ENCODE measurements at regions not wholly inside any gene's neighbourhood (a gene's known extent, or its start where the extent isn't known, plus 50 kb on each side); places are given as distances from the start of the nearest gene placed in this dataset.

DNA sequence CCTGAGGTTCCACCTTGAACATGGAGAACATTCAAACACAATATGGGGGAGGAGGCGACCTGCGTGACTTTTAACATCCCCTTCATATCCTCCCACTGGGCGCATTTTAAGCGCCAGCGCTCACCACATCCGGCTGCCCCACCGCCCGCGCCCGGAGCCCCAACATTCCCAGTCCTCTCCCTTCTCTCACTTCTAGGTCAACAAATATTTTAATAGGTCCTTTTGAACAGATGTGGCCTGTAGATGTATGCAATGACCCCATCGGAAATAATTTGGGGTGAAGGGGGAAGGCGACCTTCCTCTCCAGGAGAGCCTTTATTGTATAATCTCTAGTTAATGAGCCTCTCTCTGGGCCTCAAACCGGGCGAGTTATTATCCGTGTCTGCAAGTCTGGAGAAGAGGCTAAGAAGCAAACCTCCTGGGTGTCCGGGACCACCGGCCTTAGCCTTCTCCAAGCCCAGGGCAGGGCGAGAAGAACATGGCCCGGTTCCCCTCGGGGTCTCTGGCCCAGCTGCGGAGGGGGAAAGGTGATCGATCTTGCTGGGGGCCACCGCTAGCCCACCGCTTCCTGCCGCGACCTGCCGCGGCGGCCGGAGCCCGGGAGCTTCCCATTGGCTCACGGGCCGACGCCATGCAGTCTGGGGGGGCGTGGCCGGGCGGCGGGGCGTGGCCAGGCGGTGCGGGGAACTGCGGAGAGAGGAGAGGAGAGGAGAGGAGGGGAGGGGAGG lies 83.2 kb upstream of the HMGA2 start:
- 11% methylated on average over 42 of the region's 42 CpGs for WGBS
- TF ChIP-seq HNF4A (conservative IDR thresholded peaks at IDR 0.05) (no peak), JUND (IDR thresholded peaks at IDR 0.05) (no peak), NR2F2 (IDR thresholded peaks at IDR 0.05) (no peak), CTCF (IDR thresholded peaks at IDR 0.05; ENCODE audit: low read depth, low read length, missing input control) (no peak)
- no peak overlapping the region for H3K9ac ChIP-seq (ENCODE audit: low read depth in 1 of 2, low read length in 2 of 2)
- peaks cover 0 to 9% (median 6%) of the 10 kb centered on the region in 4 donors for H3K4me1 ChIP-seq (ENCODE audit: control insufficient read depth in 4 of 4, insufficient read depth in 4 of 4, low read length in 3 of 4)
- peak; percentile 85 for DNase-seq (ENCODE audit: low spot score)
- peak overlapping the region in 1 of 3 donors; percentile 57 for H3K4me3 ChIP-seq (ENCODE audit: low read depth in 1 of 3, low read length in 3 of 3)
- no peak overlapping the region for H3K27ac ChIP-seq (ENCODE audit: low read depth in 1 of 2, low read length in 2 of 2)
- no peaks in the 10 kb centered on the region for H3K9me3 ChIP-seq (ENCODE audit: control insufficient read depth in 4 of 4, low read length in 3 of 4)
- peaks cover 0 to 7% (median 3%) of the 10 kb centered on the region in 4 donors for H3K27me3 ChIP-seq (ENCODE audit: control insufficient read depth in 4 of 4, insufficient read depth in 4 of 4, low read length in 3 of 4)
- no peaks in the 10 kb centered on the region for H3K36me3 ChIP-seq (ENCODE audit: control insufficient read depth in 4 of 4, insufficient read depth in 3 of 4, low read depth in 1 of 4, low read length in 3 of 4)

DNA sequence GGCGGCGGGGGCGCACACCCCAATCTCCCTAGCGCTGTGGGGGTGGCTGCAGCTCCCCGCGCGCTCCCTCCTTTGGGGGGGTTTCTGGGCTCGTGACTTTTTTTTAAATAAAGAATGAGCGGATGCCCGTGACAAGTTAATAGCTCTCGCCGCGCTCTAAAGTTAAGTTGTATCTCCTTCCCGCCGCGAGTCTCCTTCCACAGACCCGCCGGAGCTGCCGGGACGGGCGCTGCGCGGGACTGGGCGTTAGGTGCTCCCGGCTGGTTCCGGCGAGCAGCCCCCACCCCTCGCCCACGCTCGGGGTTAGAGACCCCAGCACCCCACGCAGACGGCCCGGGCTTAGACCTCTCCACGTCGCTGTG lies 82.6 kb upstream of the HMGA2 start:
- Histone ChIP-seq H3K27ac (ENCODE audit: low read depth in 1 of 2, low read length in 2 of 2) (no peak overlapping the region), H3K4me1 (ENCODE audit: control insufficient read depth in 4 of 4, insufficient read depth in 4 of 4, low read length in 3 of 4) (peaks cover 0 to 9% (median 6%) of the 10 kb centered on the region in 4 donors), H3K9me3 (ENCODE audit: control insufficient read depth in 4 of 4, low read length in 3 of 4) (no peaks in the 10 kb centered on the region), H3K36me3 (ENCODE audit: control insufficient read depth in 4 of 4, insufficient read depth in 3 of 4, low read depth in 1 of 4, low read length in 3 of 4) (no peaks in the 10 kb centered on the region), H3K27me3 (ENCODE audit: control insufficient read depth in 4 of 4, insufficient read depth in 4 of 4, low read length in 3 of 4) (peaks cover 0 to 7% (median 3%) of the 10 kb centered on the region in 4 donors), H3K4me3 (ENCODE audit: low read depth in 1 of 3, low read length in 3 of 3) (peak overlapping the region in 2 of 3 donors; percentile 6 to 57), H3K9ac (ENCODE audit: low read depth in 1 of 2, low read length in 2 of 2) (no peak overlapping the region)
- TF ChIP-seq RAD21 (IDR thresholded peaks at IDR 0.05) (no peak), CTCF (IDR thresholded peaks at IDR 0.05; ENCODE audit: low read depth, low read length, missing input control) (no peak), REST (IDR thresholded peaks at IDR 0.05) (no peak), SP1 (IDR thresholded peaks at IDR 0.05) (no peak), NR2F2 (IDR thresholded peaks at IDR 0.05) (no peak), ATF3 (IDR thresholded peaks at IDR 0.05) (no peak), YY1 (IDR thresholded peaks at IDR 0.05) (no peak), FOXA2 (IDR thresholded peaks at IDR 0.05) (no peak), JUND (IDR thresholded peaks at IDR 0.05) (no peak), HNF4A (conservative IDR thresholded peaks at IDR 0.05) (no peak), TAF1 (conservative IDR thresholded peaks at IDR 0.05) (no peak)
- TF ChIP-seq, protein P1, sequence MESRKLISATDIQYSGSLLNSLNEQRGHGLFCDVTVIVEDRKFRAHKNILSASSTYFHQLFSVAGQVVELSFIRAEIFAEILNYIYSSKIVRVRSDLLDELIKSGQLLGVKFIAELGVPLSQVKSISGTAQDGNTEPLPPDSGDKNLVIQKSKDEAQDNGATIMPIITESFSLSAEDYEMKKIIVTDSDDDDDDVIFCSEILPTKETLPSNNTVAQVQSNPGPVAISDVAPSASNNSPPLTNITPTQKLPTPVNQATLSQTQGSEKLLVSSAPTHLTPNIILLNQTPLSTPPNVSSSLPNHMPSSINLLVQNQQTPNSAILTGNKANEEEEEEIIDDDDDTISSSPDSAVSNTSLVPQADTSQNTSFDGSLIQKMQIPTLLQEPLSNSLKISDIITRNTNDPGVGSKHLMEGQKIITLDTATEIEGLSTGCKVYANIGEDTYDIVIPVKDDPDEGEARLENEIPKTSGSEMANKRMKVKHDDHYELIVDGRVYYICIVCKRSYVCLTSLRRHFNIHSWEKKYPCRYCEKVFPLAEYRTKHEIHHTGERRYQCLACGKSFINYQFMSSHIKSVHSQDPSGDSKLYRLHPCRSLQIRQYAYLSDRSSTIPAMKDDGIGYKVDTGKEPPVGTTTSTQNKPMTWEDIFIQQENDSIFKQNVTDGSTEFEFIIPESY (IDR thresholded peaks at IDR 0.05) = no peak
- TF ChIP-seq, protein P2, sequence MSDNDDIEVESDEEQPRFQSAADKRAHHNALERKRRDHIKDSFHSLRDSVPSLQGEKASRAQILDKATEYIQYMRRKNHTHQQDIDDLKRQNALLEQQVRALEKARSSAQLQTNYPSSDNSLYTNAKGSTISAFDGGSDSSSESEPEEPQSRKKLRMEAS (IDR thresholded peaks at IDR 0.05) = no peak
- DNase-seq (ENCODE audit: low spot score) = peak; percentile 35
- WGBS = 2% methylated on average over 35 of the region's 35 CpGs

Measured in liver (tissue), 8 donors.